B cell (primary cell): ENCODE measurements at regions not wholly inside any gene's neighbourhood (a gene's known extent, or its start where the extent isn't known, plus 50 kb on each side); places are given as distances from the start of the nearest gene placed in this dataset.

Source experiments
- ATAC-seq: fragments of 200-7000 bp; cut with Tn5 transposase; one replicate; pipeline ENCODE4 v1.10.0; 2021; ENCODE audit warnings: low read depth, mild to moderate bottlenecking, moderate number of reproducible peaks, moderate library complexity
- CTCF ChIA-PET: fragments of 350-600 bp; sonication (Branson Sonifier 250); formaldehyde crosslinking; loops from one replicate; lab custom pipeline; 2021; ENCODE audit warnings: antibody characterized with exemption, inconsistent platforms; lab: Charles Lee
- POLR2A ChIA-PET: fragments of 350-600 bp; sonication (Branson Sonifier 250); formaldehyde crosslinking; loops from one replicate; lab custom pipeline; 2021; ENCODE audit warnings: antibody characterized with exemption; lab: Charles Lee
- DNase-seq: peaks from one replicate; pipeline ENCODE4 v3.0.0; 2013
- H2AFZ ChIP-seq: 2 replicates; pipeline ENCODE4 v1.6.1; 2012; ENCODE audit warnings: mild to moderate bottlenecking, low read depth, low read length; ENCODE audit not compliant: insufficient read depth, poor library complexity, severe bottlenecking
- H3K27ac ChIP-seq, 2 donors: 1 replicate in 1 of 2; 2 replicates in 1 of 2; pipeline ENCODE4 v1.5.1; 2012 to 2013; ENCODE audit warnings: low read length in 2 of 2, mild to moderate bottlenecking in 2 of 2, moderate library complexity in 1 of 2
- H3K27me3 ChIP-seq, 4 experiments: fragments of 200-600 bp in 1 of 4; sonication (generic) in 1 of 4; replicated peaks in 1 of 4; 1 replicate in 2 of 4; 2 replicates in 2 of 4; pipeline versions ENCODE4 v1.6.1 to v1.7.0; 2013 to 2016; ENCODE audit warnings: low read length in 3 of 4, mild to moderate bottlenecking in 2 of 4, mixed read lengths in 1 of 4, moderate library complexity in 1 of 4; ENCODE audit not compliant: insufficient read depth in 4 of 4, control insufficient read depth in 3 of 4; ENCODE audit errors: control extremely low read depth in 1 of 4
- H3K36me3 ChIP-seq, 2 experiments: replicated peaks in 1 of 2; 1 replicate in 1 of 2; 2 replicates in 1 of 2; pipeline versions ENCODE4 v1.6.1 to v1.7.1; 2013; ENCODE audit warnings: low read length in 1 of 2; ENCODE audit not compliant: insufficient read depth in 2 of 2, control insufficient read depth in 1 of 2; ENCODE audit errors: control extremely low read depth in 1 of 2, extremely low read depth in 1 of 2
- H3K4me1 ChIP-seq, 2 donors: fragments of 200-600 bp in 1 of 2; sonication (generic) in 1 of 2; 1 replicate in 1 of 2; 2 replicates in 1 of 2; pipeline versions ENCODE4 v1.5.1 to v1.6.1; 2013 to 2017; ENCODE audit warnings: low read length in 2 of 2; ENCODE audit not compliant: control insufficient read depth in 2 of 2, insufficient read depth in 2 of 2
- H3K4me2 ChIP-seq: replicated peaks from 2 replicates; pipeline ENCODE3; 2012; ENCODE audit warnings: mild to moderate bottlenecking, low read depth, low read length; ENCODE audit not compliant: poor library complexity, severe bottlenecking
- H3K4me3 ChIP-seq, 5 experiments: fragments of 200-600 bp in 1 of 5; sonication (generic) in 1 of 5; 1 replicate in 3 of 5; 2 replicates in 2 of 5; pipeline versions ENCODE4 v1.5.1 to v1.7.0; 2011 to 2016; ENCODE audit warnings: low read length in 4 of 5, mild to moderate bottlenecking in 4 of 5, low read depth in 2 of 5, control low read depth in 1 of 5, moderate library complexity in 1 of 5; ENCODE audit not compliant: insufficient read depth in 1 of 5; ENCODE audit errors: control extremely low read depth in 1 of 5, extremely low read depth in 1 of 5
- H3K79me2 ChIP-seq: fragments of 200-600 bp; sonication (generic); one replicate; pipeline ENCODE4 v1.6.0; 2016; ENCODE audit warnings: low read length; ENCODE audit not compliant: control insufficient read depth, insufficient read depth
- H3K9ac ChIP-seq: fragments of 200-600 bp; sonication (generic); 2 replicates; pipeline ENCODE4 v1.6.1; 2017; ENCODE audit warnings: mild to moderate bottlenecking, low read length, moderate library complexity
- H3K9me3 ChIP-seq, 3 donors: one replicate each; pipeline versions ENCODE4 v1.6.1 to v1.7.1; 2013; ENCODE audit warnings: low read length in 2 of 3; ENCODE audit not compliant: control insufficient read depth in 2 of 3, insufficient read depth in 1 of 3; ENCODE audit errors: control extremely low read depth in 1 of 3
- H4K20me1 ChIP-seq: 2 replicates; pipeline ENCODE4 v1.6.0; 2012; ENCODE audit warnings: mild to moderate bottlenecking, low read length; ENCODE audit not compliant: insufficient read depth, control insufficient read depth, poor library complexity, severe bottlenecking
- H3K27ac Mint-ChIP-seq: one replicate; pipeline ENCODE4 v1.8.0; 2021; ENCODE audit warnings: mixed read lengths
- H3K27me3 Mint-ChIP-seq: one replicate; pipeline ENCODE4 v1.8.0; 2021; ENCODE audit warnings: mixed read lengths
- H3K4me1 Mint-ChIP-seq: one replicate; pipeline ENCODE4 v1.8.0; 2021; ENCODE audit warnings: mixed read lengths
- H3K4me3 Mint-ChIP-seq: one replicate; pipeline ENCODE4 v1.8.0; 2021; ENCODE audit warnings: mixed read lengths
- H3K9me3 Mint-ChIP-seq: one replicate; pipeline ENCODE4 v1.8.0; 2022; ENCODE audit warnings: mixed read lengths; ENCODE audit not compliant: insufficient read depth
- CTCF ChIP-seq: fragments of 200-600 bp; IDR thresholded peaks from one replicate; pipeline ENCODE4 v1.8.0; 2022; ENCODE audit warnings: antibody characterized with exemption, mild to moderate bottlenecking
- EZH2 ChIP-seq: IDR thresholded peaks from 2 replicates; pipeline ENCODE4 v1.6.1; 2012; ENCODE audit warnings: borderline replicate concordance, low read depth, mild to moderate bottlenecking, moderate library complexity, low read length; ENCODE audit not compliant: insufficient read depth, poor library complexity, severe bottlenecking
- WGBS: methylation state at CpG from one replicate; pipeline ENCODE4 v1.1.5; 2013; ENCODE audit warnings: missing lambda C conversion rate; ENCODE audit not compliant: insufficient coverage; 5-methylcytosine and 5-hydroxymethylcytosine counted together
- intact Hi-C: fragments of 100-400 bp; cut with micrococcal nuclease; formaldehyde crosslinking; loops from one replicate; pipeline ENCODE4 v1.10.0; 2022

GRCh38 chr5:6182271-6182815 lies 196.0 kb downstream of the MED10 start:
- intact Hi-C loops, result no loop called here
- ChIA-PET CTCF (no interaction called here), POLR2A (no interaction called here)
- no peak overlapping the region for H3K4me2 ChIP-seq
- Mint-ChIP-seq H3K27me3 (peaks cover 15% of the 10 kb centered on the region), H3K27ac (no peak overlapping the region), H3K9me3 (no peaks in the 10 kb centered on the region), H3K4me1 (peaks cover 8% of the 10 kb centered on the region), H3K4me3 (no peak overlapping the region)
- no peak overlapping the region for H3K9ac ChIP-seq
- WGBS, result 85% methylated on average over 18 of the region's 23 CpGs
- H3K4me1 ChIP-seq, result peaks cover 0 to under 1% of the 10 kb centered on the region in 2 donors
- H3K9me3 ChIP-seq, result peaks cover 0 to 6% (median 0%) of the 10 kb centered on the region in 3 donors
- no peak overlapping the region for H3K27ac ChIP-seq
- H2AFZ ChIP-seq, result no peak overlapping the region
- TF ChIP-seq EZH2 (no peak), CTCF (no peak)
- H3K4me3 ChIP-seq, result no peak overlapping the region
- no peaks in the 10 kb centered on the region for H3K36me3 ChIP-seq
- ATAC-seq (no peak), DNase-seq (no peak)
- no peaks in the 10 kb centered on the region for H3K79me2 ChIP-seq
- H3K27me3 ChIP-seq, result no peaks in the 10 kb centered on the region
- no peaks in the 10 kb centered on the region for H4K20me1 ChIP-seq

GRCh38 chr5:6181871-6182270 lies 196.5 kb downstream of the MED10 start:
- no peak overlapping the region for H3K4me3 Mint-ChIP-seq
- Histone ChIP-seq H3K4me2 (no peak overlapping the region), H3K79me2 (no peaks in the 10 kb centered on the region), H3K9me3 (peaks cover 0 to 6% (median 0%) of the 10 kb centered on the region in 3 donors), H3K4me3 (no peak overlapping the region), H3K27ac (no peak overlapping the region), H3K4me1 (no peaks in the 10 kb centered on the region), H3K36me3 (no peaks in the 10 kb centered on the region), H2AFZ (no peak overlapping the region), H3K27me3 (no peaks in the 10 kb centered on the region), H3K9ac (no peak overlapping the region), H4K20me1 (no peaks in the 10 kb centered on the region)
- TF ChIP-seq CTCF, result no peak
- no peak for TF ChIP-seq EZH2
- peaks cover 17% of the 10 kb centered on the region for H3K27me3 Mint-ChIP-seq
- intact Hi-C loops, result no loop called here
- WGBS, result 86% methylated on average over 10 of the region's 15 CpGs
- POLR2A ChIA-PET, result no interaction called here
- H3K9me3 Mint-ChIP-seq, result no peaks in the 10 kb centered on the region
- H3K4me1 Mint-ChIP-seq, result peaks cover 3% of the 10 kb centered on the region
- CTCF ChIA-PET, result no interaction called here
- H3K27ac Mint-ChIP-seq, result no peak overlapping the region
- DNase-seq (no peak), ATAC-seq (no peak)
